GM12873 (cell line): ENCODE measurements at regions not wholly inside any gene's neighbourhood (a gene's known extent, or its start where the extent isn't known, plus 50 kb on each side); places are given as distances from the start of the nearest gene placed in this dataset.

Experiments used
- CTCF ChIP-seq: IDR thresholded peaks from 2 replicates; pipeline ENCODE4 v1.5.1; 2012; ENCODE audit warnings: low read depth, mild to moderate bottlenecking, moderate library complexity, low read length, control low read depth; ENCODE audit not compliant: insufficient read depth; ENCODE audit errors: missing control alignments

GRCh38 chr2:160606341-160606740 is 112.7 kb upstream of the RBMS1 start:
- TF ChIP-seq CTCF: no peak

GRCh38 chr2:160608599-160608998 is 115.0 kb upstream of the RBMS1 start:
- TF ChIP-seq CTCF: no peak

GRCh38 chr2:160609346-160609745 is 115.7 kb upstream of the RBMS1 start:
- no peak for TF ChIP-seq CTCF

- TF ChIP-seq CTCF: no peak
Measured at GRCh38 chr2:160610041-160610440, 116.4 kb upstream of the RBMS1 start.

GRCh38 chr2:160612266-160612856 is 118.8 kb upstream of the RBMS1 start:
- no peak for TF ChIP-seq CTCF

GRCh38 chr2:160613466-160614153 is 120.0 kb upstream of the RBMS1 start:
- no peak for TF ChIP-seq CTCF

GRCh38 chr2:160614391-160614790 is 120.8 kb upstream of the RBMS1 start:
- TF ChIP-seq CTCF: no peak
